GM12878 (cell line): ENCODE measurements at regions not wholly inside any gene's neighbourhood (a gene's known extent, or its start where the extent isn't known, plus 50 kb on each side); places are given as distances from the start of the nearest gene placed in this dataset.
A peak's percentile ranks its signal among the peaks of the same experiment; 100 is the strongest.

Experiments used
- ATAC-seq: fragments of 200-7000 bp; cut with Tn5 transposase; 3 replicates; pipeline ENCODE4 v1.9.1; 2020; ENCODE audit warnings: mild to moderate bottlenecking, moderate library complexity
- BruUV-seq: library from RNA; stranded (reverse); fragments of 400-500 nt; replicated peaks from 2 replicates; lab custom pipeline; 2021; lab: Mats Ljungman, UMichigan
- CTCF ChIA-PET: fragments of 300-600 bp; sonication (Branson Sonifier 250); formaldehyde crosslinking; extraction: SDS; loops from one replicate; lab custom pipeline; 2021; ENCODE audit warnings: inconsistent platforms; lab: Yijun Ruan, JAX
- POLR2A ChIA-PET: fragments of 350-600 bp; formaldehyde crosslinking; extraction: SDS; loops from one replicate; lab custom pipeline; 2021; ENCODE audit warnings: inconsistent platforms; lab: Charles Lee
- RAD21 ChIA-PET: fragments of 300-600 bp; sonication (Branson Sonifier 250); formaldehyde crosslinking; loops from one replicate; lab custom pipeline; 2023; ENCODE audit warnings: antibody characterized with exemption; ENCODE audit not compliant: unreplicated experiment; lab: Charles Lee
- SMC1A ChIA-PET: fragments of 300-600 bp; sonication (Branson Sonifier 250); formaldehyde crosslinking; loops from one replicate; lab custom pipeline; 2023; ENCODE audit not compliant: unreplicated experiment, uncharacterized antibody; lab: Charles Lee
- DNase-seq: peaks from one replicate; pipeline ENCODE4 v3.0.0-alpha.2; 2011; ENCODE audit warnings: low read depth, low spot score
- FAIRE-seq: peaks from 3 replicates; lab custom pipeline; 2011; peaks lifted over from hg19 to GRCh38; lab: Jason Lieb, UNC
- H2AFZ ChIP-seq: 2 replicates; pipeline ENCODE4 v1.6.0; 2011; ENCODE audit warnings: low read depth, low read length, control low read depth; ENCODE audit not compliant: control insufficient read depth
- H3K27ac ChIP-seq: 2 replicates; pipeline ENCODE4 v1.5.1; 2011; ENCODE audit warnings: control low read depth; ENCODE audit not compliant: control insufficient read depth, insufficient read depth
- H3K27me3 ChIP-seq, 2 experiments: replicated peaks in 1 of 2; 2 replicates each; pipeline versions ENCODE4 v1.6.0 to v1.6.1; 2011; ENCODE audit warnings: low read length in 1 of 2; ENCODE audit not compliant: control insufficient read depth in 2 of 2, insufficient read depth in 2 of 2
- H3K36me3 ChIP-seq, 2 experiments: 2 replicates each; pipeline ENCODE4 v1.5.1; 2011; ENCODE audit warnings: low read length in 1 of 2; ENCODE audit not compliant: control insufficient read depth in 2 of 2, insufficient read depth in 2 of 2
- H3K4me1 ChIP-seq: 2 replicates; pipeline ENCODE4 v1.6.1; 2011; ENCODE audit warnings: mild to moderate bottlenecking, low read length, moderate library complexity, mixed read lengths; ENCODE audit not compliant: control insufficient read depth, insufficient read depth
- H3K4me2 ChIP-seq: 2 replicates; pipeline ENCODE4 v1.6.0; 2011; ENCODE audit warnings: control low read depth; ENCODE audit not compliant: control insufficient read depth, insufficient read depth
- H3K4me3 ChIP-seq: fragments of 200-600 bp; sonication (generic); 2 replicates; pipeline ENCODE4 v1.5.1; 2016
- H3K79me2 ChIP-seq: 2 replicates; pipeline ENCODE4 v1.6.0; 2011; ENCODE audit warnings: low read length; ENCODE audit not compliant: control insufficient read depth, insufficient read depth
- H3K9ac ChIP-seq: 2 replicates; pipeline ENCODE4 v1.8.0; 2011; ENCODE audit warnings: low read length, control low read depth, mixed read lengths; ENCODE audit not compliant: control insufficient read depth, insufficient read depth
- H3K9me3 ChIP-seq: replicated peaks from 3 replicates; pipeline ENCODE4 v1.5.1; 2011; ENCODE audit warnings: mild to moderate bottlenecking, low read length; ENCODE audit not compliant: control insufficient read depth, insufficient read depth
- H4K20me1 ChIP-seq: 2 replicates; pipeline ENCODE4 v1.6.0; 2011; ENCODE audit not compliant: control insufficient read depth, insufficient read depth
- CHD2 ChIP-seq: IDR thresholded peaks from 2 replicates; pipeline ENCODE4 v1.6.1; 2011; ENCODE audit warnings: low read depth, low read length, improper control_type of control experiment, borderline replicate concordance
- IKZF1 ChIP-seq: fragments of 450-650 bp; conservative IDR thresholded peaks from 2 replicates; pipeline ENCODE4 v1.6.1; 2017; ENCODE audit warnings: antibody characterized with exemption, mild to moderate bottlenecking
- IKZF2 ChIP-seq, 2 experiments: fragments of 450-650 bp; IDR thresholded peaks; 2 replicates each; pipeline ENCODE4 v1.6.1; 2017; ENCODE audit warnings: mild to moderate bottlenecking in 2 of 2, moderate library complexity in 2 of 2
- SP1 ChIP-seq: IDR thresholded peaks from one replicate; pipeline ENCODE4 v1.6.1; 2011; ENCODE audit warnings: low read depth, low read length
- SPI1 ChIP-seq: IDR thresholded peaks from 2 replicates; pipeline ENCODE4 v1.6.1; 2011; ENCODE audit warnings: low read depth, mild to moderate bottlenecking, low read length, moderate library complexity, borderline replicate concordance; ENCODE audit not compliant: insufficient read depth
- SUZ12 ChIP-seq: fragments of 200-600 bp; sonication (generic); IDR thresholded peaks from one replicate; pipeline ENCODE4 v1.6.1; 2018; ENCODE audit warnings: antibody characterized with exemption, mild to moderate bottlenecking; ENCODE audit not compliant: unreplicated experiment
- YY1 ChIP-seq: IDR thresholded peaks from 2 replicates; pipeline ENCODE4 v1.6.1; 2011; ENCODE audit warnings: low read depth, mild to moderate bottlenecking, low read length
- WGBS: methylation state at CpG from one replicate; pipeline ENCODE4 v1.1.6; 2016; ENCODE audit warnings: low lambda C conversion rate; ENCODE audit not compliant: insufficient replicate concordance, insufficient coverage; ENCODE audit errors: missing lambda C conversion rate; 5-methylcytosine and 5-hydroxymethylcytosine counted together
- in situ Hi-C: fragments of 300-500 bp; cut with MboI; formaldehyde crosslinking; loops from 9 replicates; pipeline ENCODE4 v1.14.3; 2018; ENCODE audit warnings: mixed read lengths
- intact Hi-C: fragments of 100-400 bp; cut with micrococcal nuclease; formaldehyde crosslinking; loops from one replicate; pipeline ENCODE4 v1.14.2; 2022; ENCODE audit not compliant: unreplicated experiment

DNA sequence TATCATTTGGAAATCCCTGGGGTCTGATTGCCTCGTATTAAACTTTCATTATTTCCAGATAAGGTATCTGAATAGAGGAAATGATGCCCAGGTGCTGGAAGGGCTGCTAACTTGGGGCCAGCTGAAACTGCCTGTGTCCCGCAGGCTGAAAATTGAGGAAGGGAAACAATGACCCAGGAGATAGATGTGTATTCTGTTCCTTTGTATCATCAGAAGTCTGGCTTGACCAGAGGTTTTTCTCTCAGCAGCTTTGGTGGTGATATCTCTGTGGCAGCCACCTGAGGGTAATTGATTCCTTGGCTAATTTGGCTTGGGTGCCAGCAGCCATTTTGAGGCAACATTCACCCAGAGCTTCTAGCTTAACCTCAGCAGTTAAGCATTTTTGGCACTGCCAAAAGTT, 90.0 kb upstream of the STT3B start:
- peaks cover 29% of the 10 kb centered on the region for H3K4me1 ChIP-seq
- POLR2A ChIA-PET = interaction anchor here (1.1 kb wide), 1 partner anchor 193 kb away, joined by 4 read pairs; no protein-coding TSS in a partner anchor
- no peak overlapping the region for H3K4me3 ChIP-seq
- no peaks in the 10 kb centered on the region for H3K27me3 ChIP-seq
- H4K20me1 ChIP-seq = no peaks in the 10 kb centered on the region
- no peaks in the 10 kb centered on the region for H3K79me2 ChIP-seq
- RAD21 ChIA-PET = no interaction called here
- in situ Hi-C loops (no loop called here), intact Hi-C loops (loop anchor here (10.0 kb wide), 1 partner anchor 668 kb away; no protein-coding TSS in a partner anchor)
- H3K9ac ChIP-seq = no peak overlapping the region
- no TSS peak for BruUV-seq
- FAIRE-seq (no peak), ATAC-seq (peak; percentile 45), DNase-seq (no peak)
- H3K36me3 ChIP-seq = no peaks in the 10 kb centered on the region
- no peak overlapping the region for H3K4me2 ChIP-seq
- CTCF ChIA-PET = interaction anchor here (0.7 to 1.5 kb wide), 2 partner anchors 17 to 54 kb away, joined by 3 read pairs; no protein-coding TSS in a partner anchor
- H3K9me3 ChIP-seq = no peaks in the 10 kb centered on the region; the same call in 2 of the 3 replicates
- no peak overlapping the region for H3K27ac ChIP-seq
- SMC1A ChIA-PET = interaction anchor here (0.8 to 3.1 kb wide), 6 partner anchors 10 to 90 kb away, joined by 3 to 11 read pairs (median 4); partner anchors contain the start of gene STT3B
- 3% methylated on average over 2 of the region's 2 CpGs for WGBS
- 0 out of 2 replicates have a peak overlapping the region, but pooled peaks have one; percentile 20 for H2AFZ ChIP-seq
- no peak for TF ChIP-seq SUZ12
- TF ChIP-seq SP1 = no peak
- no peak for TF ChIP-seq CHD2
- no peak for TF ChIP-seq IKZF2 (IDR thresholded peaks at IDR 0.05)
- peak; percentile 26; the same call in 1 of the 2 replicates for TF ChIP-seq IKZF1
- peak; percentile 60; the same call in 1 of the 2 replicates for TF ChIP-seq SPI1
- peak; percentile 74; the same call in 1 of the 2 replicates for TF ChIP-seq YY1
- TF ChIP-seq, all 136 proteins: peak for 3
